ENCODE measurements at regions not wholly inside any gene's neighbourhood (a gene's known extent, or its start where the extent isn't known, plus 50 kb on each side); places are given as distances from the start of the nearest gene placed in this dataset.

DNA sequence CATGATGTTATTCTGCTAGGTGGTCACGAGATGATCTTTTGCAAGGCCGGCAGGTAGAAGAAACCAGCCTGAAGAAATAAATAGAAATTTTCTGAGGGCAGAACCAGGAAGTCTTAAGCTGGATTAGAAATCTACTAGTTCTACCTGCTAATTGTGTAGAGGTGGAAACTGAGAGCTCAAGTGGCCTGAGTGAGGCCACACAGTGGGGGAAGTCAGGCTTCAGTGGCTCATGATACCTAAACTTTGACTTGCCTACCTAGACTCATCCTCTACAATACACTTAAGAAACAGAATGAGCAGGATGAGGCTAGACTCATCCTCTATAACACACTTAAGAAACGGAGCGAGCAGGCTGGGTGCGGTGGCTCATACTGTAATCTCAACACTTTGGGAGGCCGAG is 134.9 kb upstream of the NDUFV2 start:
- in situ Hi-C loops (cut with HindIII; ENCODE audit: low pct_ligation_motif_present, low sequenced_read_pairs): no loop called here
- DNase-seq: no peak
- TF ChIP-seq, protein P1, sequence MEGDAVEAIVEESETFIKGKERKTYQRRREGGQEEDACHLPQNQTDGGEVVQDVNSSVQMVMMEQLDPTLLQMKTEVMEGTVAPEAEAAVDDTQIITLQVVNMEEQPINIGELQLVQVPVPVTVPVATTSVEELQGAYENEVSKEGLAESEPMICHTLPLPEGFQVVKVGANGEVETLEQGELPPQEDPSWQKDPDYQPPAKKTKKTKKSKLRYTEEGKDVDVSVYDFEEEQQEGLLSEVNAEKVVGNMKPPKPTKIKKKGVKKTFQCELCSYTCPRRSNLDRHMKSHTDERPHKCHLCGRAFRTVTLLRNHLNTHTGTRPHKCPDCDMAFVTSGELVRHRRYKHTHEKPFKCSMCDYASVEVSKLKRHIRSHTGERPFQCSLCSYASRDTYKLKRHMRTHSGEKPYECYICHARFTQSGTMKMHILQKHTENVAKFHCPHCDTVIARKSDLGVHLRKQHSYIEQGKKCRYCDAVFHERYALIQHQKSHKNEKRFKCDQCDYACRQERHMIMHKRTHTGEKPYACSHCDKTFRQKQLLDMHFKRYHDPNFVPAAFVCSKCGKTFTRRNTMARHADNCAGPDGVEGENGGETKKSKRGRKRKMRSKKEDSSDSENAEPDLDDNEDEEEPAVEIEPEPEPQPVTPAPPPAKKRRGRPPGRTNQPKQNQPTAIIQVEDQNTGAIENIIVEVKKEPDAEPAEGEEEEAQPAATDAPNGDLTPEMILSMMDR (IDR thresholded peaks at IDR 0.05; ENCODE audit: low read depth, low read length, missing control alignments): no peak
- H3K27me3 ChIP-seq (replicated peaks): no peaks in the 10 kb centered on the region
- H3K4me3 ChIP-seq (ENCODE audit: low read depth, low read length): no peak overlapping the region
- H3K36me3 ChIP-seq (replicated peaks): no peaks in the 10 kb centered on the region
- no peak overlapping the region for H3K27ac ChIP-seq

DNA sequence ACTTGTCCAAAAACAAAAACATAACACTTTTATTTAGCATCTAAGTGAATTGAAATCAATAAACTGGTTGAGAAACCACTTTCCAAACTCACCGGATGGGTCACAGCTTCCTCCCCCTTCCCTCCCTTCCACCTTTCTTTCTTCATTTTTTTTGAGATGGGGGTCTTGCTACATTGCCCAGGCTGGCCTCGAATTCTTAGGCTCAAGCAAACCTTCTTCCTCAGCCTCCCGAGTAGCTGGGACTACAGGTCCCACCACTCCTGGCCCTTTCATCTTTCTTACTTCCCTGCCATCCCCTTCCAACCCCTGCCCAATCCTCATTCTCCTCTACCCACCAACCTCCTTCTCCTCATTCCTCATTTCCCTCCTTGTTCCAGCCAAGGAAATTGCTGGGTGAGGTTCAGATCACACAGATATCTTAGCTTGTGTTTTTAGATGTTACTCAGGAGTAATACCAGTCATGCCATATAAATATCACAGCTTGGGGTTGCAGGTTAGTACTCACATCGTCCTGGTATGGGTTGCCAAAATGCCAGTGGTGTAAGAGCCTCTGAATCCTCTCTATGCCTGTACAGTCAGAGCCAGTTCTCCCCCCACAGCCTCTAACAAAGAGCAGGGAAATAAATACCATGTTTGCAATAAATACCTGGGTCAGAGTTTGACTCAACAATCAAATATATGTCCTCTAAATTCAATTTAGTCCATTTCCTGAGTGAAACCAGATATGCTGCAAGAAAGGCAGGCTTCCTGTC is 132.7 kb upstream of the NDUFV2 start:
- no peaks in the 10 kb centered on the region for H3K27me3 ChIP-seq (replicated peaks)
- TF ChIP-seq, protein P1 (IDR thresholded peaks at IDR 0.05; ENCODE audit: low read depth, low read length, missing control alignments): no peak
- H3K4me3 ChIP-seq (ENCODE audit: low read depth, low read length): no peak overlapping the region
- H3K36me3 ChIP-seq (replicated peaks): no peaks in the 10 kb centered on the region
- in situ Hi-C loops (cut with HindIII; ENCODE audit: low pct_ligation_motif_present, low sequenced_read_pairs): no loop called here
- H3K27ac ChIP-seq: no peak overlapping the region
- no peak for DNase-seq

DNA sequence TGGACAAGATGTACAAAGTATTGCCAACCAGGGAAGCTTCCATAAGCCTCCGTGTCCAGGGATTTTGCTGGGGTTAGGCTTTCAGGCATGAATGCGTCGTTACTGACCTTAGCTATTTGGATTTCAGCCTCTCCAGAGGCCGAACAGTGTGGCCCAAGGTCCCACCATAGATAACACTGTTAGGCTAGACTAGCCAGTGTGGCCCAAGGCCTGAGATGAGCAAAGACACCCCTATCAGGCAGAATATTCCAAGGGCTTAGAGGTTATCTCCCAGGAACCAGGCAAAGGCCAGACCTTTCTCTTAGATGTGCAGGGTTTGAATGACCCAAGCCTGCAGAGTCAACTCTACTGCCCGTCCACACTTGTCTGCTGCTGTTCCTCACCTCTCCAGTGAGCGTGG is 131.7 kb upstream of the NDUFV2 start:
- Histone ChIP-seq H3K27me3 (replicated peaks) (no peaks in the 10 kb centered on the region), H3K36me3 (replicated peaks) (no peaks in the 10 kb centered on the region), H3K4me3 (ENCODE audit: low read depth, low read length) (no peak overlapping the region), H3K27ac (no peak overlapping the region)
- TF ChIP-seq, protein P1 (IDR thresholded peaks at IDR 0.05; ENCODE audit: low read depth, low read length, missing control alignments): no peak
- in situ Hi-C loops (cut with HindIII; ENCODE audit: low pct_ligation_motif_present, low sequenced_read_pairs): no loop called here
- DNase-seq: no peak

DNA sequence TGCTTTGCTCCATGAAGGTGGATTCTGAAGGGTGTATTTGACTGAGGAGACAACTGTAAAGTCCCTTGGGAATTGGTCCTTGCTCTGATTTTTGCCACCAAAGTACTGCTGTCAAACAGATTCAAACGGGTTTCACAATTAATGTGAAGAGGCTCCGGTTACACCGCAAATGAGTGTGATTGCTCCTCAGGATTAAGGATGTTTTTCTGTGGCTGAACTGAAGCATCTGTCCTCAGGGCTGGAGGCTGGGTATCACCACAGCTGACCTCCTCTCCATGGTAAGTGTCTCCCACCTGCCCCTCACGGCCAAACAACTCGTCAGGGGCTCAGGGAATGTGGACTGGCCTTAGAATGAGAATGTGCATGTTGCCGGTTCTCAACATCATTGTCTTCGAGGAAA is 130.4 kb upstream of the NDUFV2 start:
- TF ChIP-seq, protein P1 (IDR thresholded peaks at IDR 0.05; ENCODE audit: low read depth, low read length, missing control alignments): no peak
- no peak overlapping the region for H3K4me3 ChIP-seq (ENCODE audit: low read depth, low read length)

DNA sequence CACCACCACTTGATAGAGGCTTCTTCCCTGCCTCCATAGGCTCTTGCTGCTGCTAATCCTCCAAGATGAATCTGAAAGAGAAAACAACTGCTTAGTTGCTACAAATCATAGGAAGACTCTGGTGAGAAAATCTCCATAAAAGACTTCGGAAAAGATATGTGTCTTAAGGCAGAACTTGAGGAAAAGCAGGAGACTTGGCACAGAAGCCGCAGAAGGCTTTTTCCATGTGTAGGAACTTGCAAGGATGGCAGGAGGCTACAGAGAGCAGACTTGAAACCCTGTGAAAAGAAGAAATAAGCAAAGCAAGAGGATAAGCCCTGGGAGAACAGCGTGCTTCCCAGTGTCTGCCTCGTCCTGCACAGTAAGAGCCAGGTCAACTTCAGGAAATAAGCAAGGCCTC is 128.2 kb upstream of the NDUFV2 start:
- no peak overlapping the region for H3K4me3 ChIP-seq (ENCODE audit: low read depth, low read length)
- TF ChIP-seq, protein P1 (IDR thresholded peaks at IDR 0.05; ENCODE audit: low read depth, low read length, missing control alignments): no peak
- in situ Hi-C loops (cut with HindIII; ENCODE audit: low pct_ligation_motif_present, low sequenced_read_pairs): no loop called here
- H3K36me3 ChIP-seq (replicated peaks): no peaks in the 10 kb centered on the region
- no peak for DNase-seq
- H3K27me3 ChIP-seq (replicated peaks): no peaks in the 10 kb centered on the region
- H3K27ac ChIP-seq: no peak overlapping the region

More for the DNA sequence above, 130.4 kb upstream of the NDUFV2 start:
- Histone ChIP-seq H3K27me3 (replicated peaks) (no peaks in the 10 kb centered on the region), H3K27ac (no peak overlapping the region), H3K36me3 (replicated peaks) (no peaks in the 10 kb centered on the region)
- in situ Hi-C loops (cut with HindIII; ENCODE audit: low pct_ligation_motif_present, low sequenced_read_pairs): no loop called here
- no peak for DNase-seq

DNA sequence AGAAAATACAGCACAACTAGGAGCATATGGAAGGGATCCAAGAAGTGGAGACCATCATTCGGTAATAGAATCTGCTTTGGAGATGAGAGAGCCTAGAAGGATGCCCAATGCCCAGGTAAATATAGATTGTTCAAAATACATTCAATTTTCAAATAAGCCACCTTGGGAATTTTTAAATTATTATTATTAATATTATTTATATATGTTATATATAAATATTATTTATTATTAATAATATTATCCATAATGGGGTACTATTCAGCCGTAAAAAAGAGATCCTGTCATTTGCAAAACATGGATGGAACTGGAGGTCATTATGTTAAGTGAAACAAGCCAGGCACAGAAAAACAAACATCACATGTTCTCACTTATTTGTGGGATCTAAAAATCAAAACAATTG is 127.8 kb upstream of the NDUFV2 start:
- H3K27me3 ChIP-seq (replicated peaks): no peaks in the 10 kb centered on the region
- in situ Hi-C loops (cut with HindIII; ENCODE audit: low pct_ligation_motif_present, low sequenced_read_pairs): no loop called here

More for the DNA sequence above, 127.8 kb upstream of the NDUFV2 start:
- no peak overlapping the region for H3K4me3 ChIP-seq (ENCODE audit: low read depth, low read length)
- no peak for DNase-seq
- no peak overlapping the region for H3K27ac ChIP-seq
- TF ChIP-seq, protein P1 (IDR thresholded peaks at IDR 0.05; ENCODE audit: low read depth, low read length, missing control alignments): no peak
- H3K36me3 ChIP-seq (replicated peaks): no peaks in the 10 kb centered on the region
